GM04503 (cell line): ENCODE measurements at regions not wholly inside any gene's neighbourhood (a gene's known extent, or its start where the extent isn't known, plus 50 kb on each side); places are given as distances from the start of the nearest gene placed in this dataset.
"Not testable (repeated sequence)": the region's sequence is repeated elsewhere in the genome, so short reads cannot be mapped to it uniquely, and the experiment has no call there.

Source experiments
- DNase-seq: peaks from one replicate; pipeline ENCODE4 v3.0.0-alpha.2; 2012; ENCODE audit warnings: low read depth

DNA sequence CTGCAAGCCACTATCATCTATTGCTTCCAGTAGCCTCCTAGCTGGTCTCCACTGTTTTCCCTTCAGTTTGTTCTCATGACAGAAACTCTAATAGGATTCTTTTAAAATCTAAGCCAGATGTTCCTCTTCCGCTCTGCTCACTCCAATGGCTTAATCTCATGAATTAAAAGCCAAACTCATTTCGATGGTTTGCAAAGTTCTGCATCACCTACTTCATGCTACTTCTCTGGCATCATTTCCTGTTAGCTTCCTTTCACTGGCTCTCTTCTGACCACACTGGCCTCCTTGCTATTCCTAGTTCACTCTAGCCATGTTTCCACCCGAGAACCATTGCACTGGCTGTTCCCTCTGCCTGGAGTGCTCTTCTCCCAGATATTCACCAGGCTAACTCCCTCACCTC lies 102.0 kb upstream of the LSM6 start:
- no peak for DNase-seq

- DNase-seq, result no peak
Measured at GRCh38 chr4:146072376-146072775, 103.1 kb upstream of the LSM6 start.

GRCh38 chr4:146071390-146071789 lies 104.1 kb upstream of the LSM6 start:
- DNase-seq, result no peak

DNA sequence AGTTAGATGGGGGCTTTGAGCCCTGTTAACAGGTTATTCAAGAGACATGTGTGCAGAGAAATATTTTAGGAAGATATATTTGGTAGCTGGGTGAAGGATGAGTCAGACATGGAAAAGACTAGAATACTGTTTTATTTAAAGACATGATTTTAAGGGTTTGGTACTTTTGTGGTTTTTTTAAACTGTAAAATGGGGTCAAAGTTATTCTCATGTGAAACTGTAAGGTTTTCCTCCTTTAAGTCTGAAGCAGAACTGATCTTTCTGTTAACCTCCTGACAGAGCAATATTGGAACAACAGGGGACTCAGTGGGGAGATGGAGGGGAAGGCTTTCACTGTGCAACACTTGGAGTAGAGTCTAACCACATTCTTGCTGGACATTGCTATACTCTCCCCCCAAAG lies 112.4 kb upstream of the LSM6 start:
- no peak for DNase-seq

DNA sequence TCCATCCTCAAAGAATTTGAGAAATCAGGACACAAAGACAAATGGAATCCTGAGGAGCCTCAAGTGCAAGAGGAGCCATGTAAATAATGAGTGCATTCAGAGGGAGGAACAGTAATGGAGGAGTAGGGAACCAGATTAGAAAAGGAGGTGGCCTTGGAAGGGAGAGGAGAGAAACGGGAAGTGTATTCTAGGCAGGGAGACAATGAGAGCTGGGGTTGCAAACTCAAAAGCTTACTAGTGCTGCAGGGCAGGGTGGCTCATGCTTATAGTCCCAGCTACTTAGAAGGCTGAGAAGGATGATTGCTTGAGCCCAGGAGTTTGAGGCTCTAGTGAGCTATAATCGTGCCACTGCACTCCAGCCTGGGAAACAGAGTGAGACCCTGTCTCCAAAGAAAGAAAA lies 113.2 kb upstream of the LSM6 start:
- DNase-seq, result no peak

GRCh38 chr4:146061610-146062334 lies 113.7 kb upstream of the LSM6 start:
- no peak for DNase-seq

DNA sequence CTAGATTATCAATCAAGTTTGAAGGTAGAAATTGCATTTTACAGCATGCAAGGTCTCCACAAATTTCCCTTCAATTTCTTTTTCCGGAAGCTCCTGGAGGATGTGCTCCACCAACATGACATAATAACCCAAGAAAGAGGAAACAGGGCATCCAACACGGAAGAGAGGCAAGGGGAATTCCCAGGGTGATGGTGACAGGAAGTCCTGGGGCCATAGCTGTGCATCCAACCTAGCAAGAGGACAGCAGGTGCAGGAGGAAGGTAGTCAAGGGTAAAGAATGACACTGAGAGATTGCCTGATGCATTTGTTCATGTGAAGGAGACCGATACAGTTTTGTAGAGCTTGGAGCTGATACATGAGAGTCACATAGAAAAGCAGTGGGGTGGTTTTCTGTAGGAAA lies 115.7 kb upstream of the LSM6 start:
- no peak for DNase-seq

GRCh38 chr4:146059151-146059550 lies 116.4 kb upstream of the LSM6 start:
- DNase-seq, result no peak

- no peak for DNase-seq
Measured at GRCh38 chr4:146058531-146058930, 117.0 kb upstream of the LSM6 start.

DNA sequence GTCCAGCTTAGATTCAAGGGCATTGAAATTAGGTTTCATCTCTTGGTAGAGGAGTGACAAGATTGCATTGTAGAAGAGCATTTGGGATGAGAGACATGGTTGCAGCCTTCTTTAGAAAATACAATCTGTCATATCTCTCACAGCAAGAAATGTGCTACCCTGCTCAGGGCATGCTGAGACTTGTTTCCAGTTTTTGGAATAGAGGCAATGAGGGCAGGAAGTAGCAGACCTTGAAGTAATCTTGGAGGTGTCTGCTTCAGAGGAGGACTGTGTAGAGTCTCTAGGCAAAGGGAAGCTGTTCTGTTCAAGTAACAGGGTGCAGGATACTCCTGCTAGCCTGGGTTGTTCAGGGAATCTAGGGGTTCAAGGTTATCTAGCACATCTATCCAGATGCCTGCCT lies 116.1 kb upstream of the ZNF827 start:
- no peak for DNase-seq

- DNase-seq, result no peak
Measured at GRCh38 chr4:146053891-146054290, 115.3 kb upstream of the ZNF827 start.

DNA sequence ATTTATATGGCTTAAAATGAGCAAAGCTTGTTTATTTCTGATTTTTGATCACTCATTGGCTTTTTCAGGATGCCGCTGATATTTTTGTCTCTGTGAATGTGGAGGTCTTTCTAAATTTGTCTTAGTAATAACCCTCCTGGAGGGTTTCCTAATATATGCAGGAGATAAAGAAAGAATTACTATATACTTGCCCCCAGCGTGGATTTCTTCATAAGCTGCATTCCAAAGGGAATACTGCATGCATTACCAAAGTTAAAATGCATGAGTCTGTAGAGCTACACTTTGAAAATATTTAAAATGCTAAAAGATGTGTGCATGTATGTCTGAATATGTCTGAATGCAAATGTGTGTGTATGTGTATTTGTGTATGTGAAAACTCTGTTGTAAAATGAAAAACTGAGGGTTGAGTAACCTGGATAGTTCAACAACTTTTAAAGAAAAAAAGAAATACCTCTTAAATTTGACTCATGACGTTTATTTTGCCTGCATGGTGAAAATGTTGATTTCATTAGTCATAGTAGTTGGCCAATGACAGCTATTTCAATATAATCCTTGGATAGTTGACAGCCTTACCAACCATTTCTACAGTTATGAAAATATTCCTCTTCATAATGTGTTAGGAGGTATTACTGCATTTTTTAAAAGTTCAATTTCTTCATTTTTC lies 113.2 kb upstream of the ZNF827 start:
- DNase-seq, result peak; percentile 47

GRCh38 chr4:146051223-146051622 lies 112.6 kb upstream of the ZNF827 start:
- no peak for DNase-seq

DNA sequence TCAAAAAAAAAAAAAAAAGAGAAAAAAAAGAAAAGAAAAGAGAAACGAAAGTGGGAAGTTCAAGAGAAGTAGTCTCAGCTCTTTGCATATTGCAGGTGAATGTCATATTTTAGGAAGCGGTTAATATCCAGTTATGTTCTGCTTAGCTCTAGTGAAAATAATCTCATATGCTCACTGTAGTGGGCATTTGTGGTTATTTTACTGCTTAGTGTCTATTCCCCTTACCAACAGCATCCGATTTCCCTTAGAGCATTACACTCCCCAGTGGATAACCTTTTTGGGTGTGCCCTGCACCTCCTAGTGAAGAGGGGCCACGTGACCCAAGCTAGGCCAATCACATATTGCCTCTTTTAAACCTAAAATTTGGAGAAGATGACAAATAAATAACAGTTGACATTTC lies 111.2 kb upstream of the ZNF827 start:
- DNase-seq, result no peak

DNA sequence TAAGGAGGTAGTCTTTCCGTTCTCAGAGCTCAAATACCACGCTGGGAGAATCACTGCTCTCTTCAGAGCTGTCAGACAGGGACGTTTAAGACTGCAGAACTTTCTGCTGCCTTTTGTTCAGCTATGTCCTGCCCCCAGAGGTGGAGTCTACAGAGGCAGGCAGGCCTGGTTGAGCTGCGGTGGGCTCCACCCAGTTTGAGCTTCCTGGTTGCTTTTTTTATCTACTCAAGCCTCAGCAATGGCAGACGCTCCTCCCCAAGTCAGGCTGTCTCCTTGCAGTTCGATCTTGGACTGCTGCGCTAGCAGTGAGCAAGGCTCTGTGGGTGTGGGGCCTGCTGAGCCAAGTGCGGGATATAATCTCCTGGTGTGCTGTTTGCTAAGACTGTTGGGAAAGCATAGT lies 109.1 kb upstream of the ZNF827 start:
- DNase-seq, result not testable (repeated sequence)

DNA sequence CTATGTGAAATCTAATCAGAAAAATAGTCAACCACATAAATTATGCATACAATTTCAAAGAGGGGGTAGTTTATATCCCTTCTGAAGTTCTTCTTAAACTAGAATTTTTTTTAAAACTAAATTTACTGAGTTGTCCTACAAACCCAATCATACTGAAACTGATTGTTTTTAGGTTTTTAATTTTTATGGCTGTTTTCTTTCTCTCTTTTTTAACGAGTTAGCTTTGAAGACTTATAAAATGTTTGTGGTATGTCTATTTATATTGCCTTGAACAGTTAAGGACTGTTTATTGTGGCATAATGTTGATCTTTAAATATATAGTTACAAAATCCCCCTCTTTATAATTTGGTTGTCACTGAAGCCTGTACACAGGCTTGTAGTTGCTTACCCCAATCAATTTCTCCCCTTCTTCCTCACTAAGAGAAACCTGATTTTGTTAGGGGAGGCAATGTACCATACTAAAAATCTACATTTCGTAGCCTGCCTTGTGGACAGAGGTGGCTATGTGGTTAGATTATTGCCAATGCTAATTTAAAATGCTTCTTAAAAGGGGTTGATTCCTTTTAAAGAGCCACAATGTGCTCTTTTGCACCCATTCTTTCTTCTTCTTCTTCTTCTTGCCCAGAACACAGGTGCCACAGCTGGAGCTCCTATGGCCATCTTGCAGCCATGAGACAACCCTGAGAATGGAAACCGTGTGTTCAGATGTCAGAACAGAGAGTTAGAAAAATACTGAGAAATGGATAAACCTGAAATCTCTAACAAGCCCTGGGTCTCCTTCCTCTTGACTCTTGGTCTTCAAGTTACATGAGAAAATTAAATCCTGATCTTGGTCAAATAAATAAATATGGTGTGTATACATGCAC lies 102.7 kb upstream of the ZNF827 start:
- DNase-seq, result no peak

GRCh38 chr4:146040623-146041022 lies 102.0 kb upstream of the ZNF827 start:
- DNase-seq, result no peak

DNA sequence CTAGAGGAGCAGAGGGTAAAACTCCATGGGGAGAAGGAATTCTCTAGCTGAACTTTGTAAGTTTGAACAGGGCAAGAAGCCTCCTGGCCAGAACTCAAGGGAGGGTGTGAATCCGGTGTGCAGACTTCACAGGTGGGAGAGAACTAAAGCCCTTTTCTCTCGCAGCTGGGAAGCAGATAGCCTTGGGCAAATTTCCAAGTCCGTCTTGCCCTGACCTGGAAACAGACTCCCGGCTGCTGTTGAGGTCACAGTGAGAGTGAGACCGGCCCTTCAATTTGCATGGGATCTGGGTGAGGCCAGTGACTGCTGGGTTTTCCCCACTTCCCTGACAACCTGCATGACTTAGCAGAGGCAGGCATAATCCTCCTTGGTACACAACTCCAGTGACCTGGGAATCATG lies 94.5 kb upstream of the ZNF827 start:
- DNase-seq, result no peak

DNA sequence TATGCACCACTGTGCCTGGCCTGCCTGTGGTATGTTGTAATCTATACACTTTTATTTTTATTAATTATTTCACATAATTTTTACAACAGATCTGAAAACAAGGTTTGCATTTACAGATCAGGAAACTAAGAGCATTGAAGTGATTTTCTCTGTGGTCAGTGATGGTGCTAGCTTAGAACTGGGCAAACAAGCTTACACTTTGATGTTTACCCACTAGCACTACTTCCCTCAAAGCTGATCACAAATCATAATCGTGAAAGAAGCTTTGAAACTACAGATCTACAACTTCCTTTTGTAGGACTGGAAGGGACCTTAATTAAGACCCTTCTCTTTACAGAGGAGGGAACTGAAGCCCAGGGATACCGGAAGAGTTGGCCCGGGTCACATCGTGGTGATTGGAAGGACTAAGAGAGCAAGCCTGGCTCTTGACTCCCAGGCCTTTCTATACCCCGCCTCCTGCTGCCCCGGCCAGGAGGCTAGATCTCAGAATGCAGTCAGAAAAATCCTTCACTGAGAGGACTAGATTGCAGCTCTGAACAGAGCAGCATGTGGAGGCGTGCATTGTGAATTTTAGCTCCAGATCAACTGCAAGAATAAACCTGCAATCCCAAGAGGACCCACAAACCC lies 93.7 kb upstream of the ZNF827 start:
- DNase-seq, result no peak

- DNase-seq, result no peak
Measured at GRCh38 chr4:146029939-146030710, 91.5 kb upstream of the ZNF827 start.

- no peak for DNase-seq
Measured at GRCh38 chr4:146029147-146029546, 90.5 kb upstream of the ZNF827 start.

DNA sequence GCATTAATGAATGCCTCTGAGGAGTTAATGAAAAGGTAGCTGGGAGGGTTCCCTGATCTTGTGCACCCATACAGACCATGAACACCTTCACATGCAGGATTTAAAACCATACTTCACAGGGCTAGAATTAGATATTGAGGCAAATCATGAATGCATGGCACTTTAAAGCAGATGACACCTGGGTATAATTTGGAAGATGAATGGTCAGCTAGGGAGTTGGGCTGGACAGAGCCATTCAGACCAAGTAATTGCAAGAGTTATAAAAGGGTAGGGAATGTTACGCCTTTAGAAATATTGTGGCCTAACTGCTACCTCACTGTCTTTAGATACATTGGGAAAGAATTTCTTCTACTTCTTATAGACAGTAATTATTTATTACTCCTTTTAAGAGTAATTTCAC lies 89.1 kb upstream of the ZNF827 start:
- no peak for DNase-seq
